MM.1S (cell line): ENCODE measurements at regions not wholly inside any gene's neighbourhood (a gene's known extent, or its start where the extent isn't known, plus 50 kb on each side); places are given as distances from the start of the nearest gene placed in this dataset.

Source experiments
- CTCF ChIP-seq: fragments of 300-600 bp; sonication (generic); IDR thresholded peaks from 2 replicates; pipeline ENCODE4 v1.5.1; 2016; ENCODE audit warnings: antibody characterized with exemption, low read length, mixed read lengths
- EZH2phosphoT487 ChIP-seq: fragments of 300-600 bp; sonication (generic); IDR thresholded peaks from 2 replicates; pipeline ENCODE4 v1.6.1; 2018; ENCODE audit warnings: antibody characterized with exemption, low read length

- no peak for TF ChIP-seq CTCF
- TF ChIP-seq EZH2phosphoT487, result no peak
These were observed 476.1 kb downstream of the TFAP2A start for GRCh38 chr6:9938801-9939200.
